ENCODE measurements at regions not wholly inside any gene's neighbourhood (a gene's known extent, or its start where the extent isn't known, plus 50 kb on each side); places are given as distances from the start of the nearest gene placed in this dataset.

DNA sequence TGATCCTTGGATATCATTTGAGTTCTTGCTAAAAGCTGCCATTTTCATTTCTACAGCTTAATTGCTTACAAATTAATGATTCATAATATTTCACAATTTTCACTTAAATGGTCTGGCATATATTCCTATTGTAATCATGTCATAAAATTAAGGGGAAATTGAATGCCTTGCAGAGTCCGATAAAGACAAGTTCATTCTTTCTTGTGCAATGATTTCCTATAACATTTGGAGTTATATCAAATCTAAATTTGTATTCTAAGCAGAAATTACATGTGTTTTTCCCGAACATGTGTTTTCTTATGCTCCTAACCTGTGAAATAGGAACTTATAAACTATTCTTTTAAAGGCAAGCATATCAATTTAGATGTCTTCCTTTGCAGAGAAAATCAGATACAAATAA is 118.3 kb upstream of the CYYR1 start:
- TF ChIP-seq, protein P1, sequence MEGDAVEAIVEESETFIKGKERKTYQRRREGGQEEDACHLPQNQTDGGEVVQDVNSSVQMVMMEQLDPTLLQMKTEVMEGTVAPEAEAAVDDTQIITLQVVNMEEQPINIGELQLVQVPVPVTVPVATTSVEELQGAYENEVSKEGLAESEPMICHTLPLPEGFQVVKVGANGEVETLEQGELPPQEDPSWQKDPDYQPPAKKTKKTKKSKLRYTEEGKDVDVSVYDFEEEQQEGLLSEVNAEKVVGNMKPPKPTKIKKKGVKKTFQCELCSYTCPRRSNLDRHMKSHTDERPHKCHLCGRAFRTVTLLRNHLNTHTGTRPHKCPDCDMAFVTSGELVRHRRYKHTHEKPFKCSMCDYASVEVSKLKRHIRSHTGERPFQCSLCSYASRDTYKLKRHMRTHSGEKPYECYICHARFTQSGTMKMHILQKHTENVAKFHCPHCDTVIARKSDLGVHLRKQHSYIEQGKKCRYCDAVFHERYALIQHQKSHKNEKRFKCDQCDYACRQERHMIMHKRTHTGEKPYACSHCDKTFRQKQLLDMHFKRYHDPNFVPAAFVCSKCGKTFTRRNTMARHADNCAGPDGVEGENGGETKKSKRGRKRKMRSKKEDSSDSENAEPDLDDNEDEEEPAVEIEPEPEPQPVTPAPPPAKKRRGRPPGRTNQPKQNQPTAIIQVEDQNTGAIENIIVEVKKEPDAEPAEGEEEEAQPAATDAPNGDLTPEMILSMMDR (IDR thresholded peaks at IDR 0.05): no peak
- TF ChIP-seq POLR2A (IDR thresholded peaks at IDR 0.05): no peak

All from thyroid gland (tissue), 4 donors.